HEK293 (cell line): ENCODE measurements at regions not wholly inside any gene's neighbourhood (a gene's known extent, or its start where the extent isn't known, plus 50 kb on each side); places are given as distances from the start of the nearest gene placed in this dataset.

Source experiments
- CTCF ChIA-PET: fragments of 350-600 bp; formaldehyde crosslinking; extraction: SDS; loops from one replicate; lab custom pipeline; 2021; ENCODE audit warnings: antibody characterized with exemption; lab: Yijun Ruan, JAX
- POLR2A ChIA-PET: fragments of 300-600 bp; formaldehyde crosslinking; extraction: SDS; loops from one replicate; lab custom pipeline; 2020; ENCODE audit warnings: antibody characterized with exemption, inconsistent platforms; lab: Yijun Ruan, JAX
- H3K27ac ChIP-seq: fragments of 200-500 bp; sonication (Bioruptor generic); 2 replicates; pipeline ENCODE4 v1.5.1; 2014; ENCODE audit warnings: low read depth, low read length, control low read depth, inconsistent platforms; ENCODE audit errors: extremely low read depth
- H3K36me3 ChIP-seq, 2 experiments: fragments of 200-500 bp in 1 of 2; sonication (Bioruptor generic) in 1 of 2; 1 replicate in 1 of 2; 2 replicates in 1 of 2; pipeline ENCODE4 v1.5.1; 2014 to 2017; ENCODE audit warnings: inconsistent platforms in 2 of 2, low read length in 2 of 2; ENCODE audit not compliant: control insufficient read depth in 2 of 2, insufficient read depth in 1 of 2
- H3K4me1 ChIP-seq: fragments of 200-500 bp; sonication (Bioruptor generic); 2 replicates; pipeline ENCODE4 v1.5.1; 2014; ENCODE audit warnings: mild to moderate bottlenecking, low read length, inconsistent platforms; ENCODE audit not compliant: control insufficient read depth, insufficient read depth
- H3K4me3 ChIP-seq: 2 replicates; pipeline ENCODE4 v1.5.1; 2011; ENCODE audit warnings: low read depth, mild to moderate bottlenecking, control low read depth, low read length, moderate library complexity
- H3K9me3 ChIP-seq: fragments of 200-500 bp; sonication (Bioruptor generic); 2 replicates; pipeline ENCODE4 v1.5.1; 2014; ENCODE audit warnings: low read depth, low read length, inconsistent platforms; ENCODE audit not compliant: control insufficient read depth, insufficient read depth
- GLIS2 ChIP-seq: fragments of 450-650 bp; formaldehyde crosslinking; IDR thresholded peaks from 2 replicates; pipeline ENCODE4 v1.5.1; 2016; ENCODE audit warnings: missing biosample characterization, missing genetic modification characterization
- KLF7 ChIP-seq: fragments of 450-650 bp; formaldehyde crosslinking; IDR thresholded peaks from 2 replicates; pipeline ENCODE4 v1.5.1; 2016; ENCODE audit warnings: missing biosample characterization, missing genetic modification characterization, borderline replicate concordance
- KLF8 ChIP-seq: fragments of 450-650 bp; formaldehyde crosslinking; IDR thresholded peaks from 2 replicates; pipeline ENCODE4 v1.5.1; 2016; ENCODE audit warnings: missing biosample characterization, missing genetic modification characterization
- MYNN ChIP-seq: fragments of 450-650 bp; formaldehyde crosslinking; IDR thresholded peaks from 2 replicates; pipeline ENCODE4 v1.5.1; 2016; ENCODE audit warnings: missing biosample characterization, missing genetic modification characterization, borderline replicate concordance
- WT1 ChIP-seq: fragments of 450-650 bp; formaldehyde crosslinking; IDR thresholded peaks from 2 replicates; pipeline ENCODE4 v1.5.1; 2016; ENCODE audit warnings: missing biosample characterization, missing genetic modification characterization
- ZFP3 ChIP-seq: fragments of 450-650 bp; formaldehyde crosslinking; IDR thresholded peaks from 2 replicates; pipeline ENCODE4 v1.5.1; 2016; ENCODE audit warnings: low read depth, missing biosample characterization, missing genetic modification characterization
- ZNF112 ChIP-seq: fragments of 450-650 bp; formaldehyde crosslinking; IDR thresholded peaks from 2 replicates; pipeline ENCODE4 v1.5.0; 2017; ENCODE audit warnings: missing biosample characterization, missing genetic modification characterization
- ZNF132 ChIP-seq: fragments of 450-650 bp; formaldehyde crosslinking; IDR thresholded peaks from 2 replicates; pipeline ENCODE4 v1.5.1; 2017; ENCODE audit warnings: missing biosample characterization, missing genetic modification characterization, borderline replicate concordance
- ZNF133 ChIP-seq: fragments of 450-650 bp; formaldehyde crosslinking; IDR thresholded peaks from 2 replicates; pipeline ENCODE4 v1.5.1; 2016; ENCODE audit warnings: missing biosample characterization, missing genetic modification characterization
- ZNF175 ChIP-seq: fragments of 450-650 bp; formaldehyde crosslinking; IDR thresholded peaks from 2 replicates; pipeline ENCODE4 v1.5.1; 2016; ENCODE audit warnings: missing biosample characterization, missing genetic modification characterization
- ZNF211 ChIP-seq: fragments of 450-650 bp; formaldehyde crosslinking; IDR thresholded peaks from 2 replicates; pipeline ENCODE4 v1.5.1; 2016; ENCODE audit warnings: low read depth, missing biosample characterization, missing genetic modification characterization
- ZNF24 ChIP-seq: fragments of 450-650 bp; formaldehyde crosslinking; IDR thresholded peaks from 2 replicates; pipeline ENCODE4 v1.5.1; 2016; ENCODE audit warnings: missing biosample characterization, missing genetic modification characterization
- ZNF324 ChIP-seq: fragments of 450-650 bp; formaldehyde crosslinking; IDR thresholded peaks from 2 replicates; pipeline ENCODE4 v1.5.1; 2016; ENCODE audit warnings: missing biosample characterization, missing genetic modification characterization
- ZNF426 ChIP-seq: fragments of 450-650 bp; formaldehyde crosslinking; IDR thresholded peaks from 2 replicates; pipeline ENCODE4 v1.5.1; 2017; ENCODE audit warnings: missing biosample characterization, missing genetic modification characterization, mild to moderate bottlenecking, inconsistent platforms, moderate library complexity
- ZNF561 ChIP-seq: fragments of 450-650 bp; IDR thresholded peaks from 2 replicates; pipeline ENCODE4 v1.5.1; 2018; ENCODE audit warnings: missing biosample characterization, missing genetic modification characterization, borderline replicate concordance
- ZNF610 ChIP-seq: fragments of 450-650 bp; formaldehyde crosslinking; IDR thresholded peaks from 2 replicates; pipeline ENCODE4 v1.5.1; 2016; ENCODE audit warnings: missing biosample characterization, missing genetic modification characterization, borderline replicate concordance
- ZNF785 ChIP-seq: fragments of 450-650 bp; formaldehyde crosslinking; IDR thresholded peaks from 2 replicates; pipeline ENCODE4 v1.5.1; 2016; ENCODE audit warnings: missing biosample characterization, missing genetic modification characterization
- ZNF791 ChIP-seq: fragments of 450-650 bp; formaldehyde crosslinking; IDR thresholded peaks from 2 replicates; pipeline ENCODE4 v1.5.1; 2016; ENCODE audit warnings: missing biosample characterization, missing genetic modification characterization
- ZNF843 ChIP-seq: fragments of 450-650 bp; formaldehyde crosslinking; IDR thresholded peaks from 2 replicates; pipeline ENCODE4 v1.5.1; 2016; ENCODE audit warnings: missing biosample characterization, missing genetic modification characterization
- ZSCAN23 ChIP-seq: fragments of 450-650 bp; formaldehyde crosslinking; IDR thresholded peaks from 2 replicates; pipeline ENCODE4 v1.5.1; 2016; ENCODE audit warnings: missing biosample characterization, missing genetic modification characterization
- ZSCAN30 ChIP-seq: fragments of 450-650 bp; IDR thresholded peaks from 2 replicates; pipeline ENCODE4 v1.5.1; 2018; ENCODE audit warnings: missing biosample characterization, mild to moderate bottlenecking, missing genetic modification characterization, moderate library complexity
- TF ChIP-seq, protein P1 (sequence below): fragments of 450-650 bp; formaldehyde crosslinking; conservative IDR thresholded peaks from 2 replicates; pipeline ENCODE4 v1.5.1; 2016; ENCODE audit warnings: low read depth, missing biosample characterization, missing genetic modification characterization
- TF ChIP-seq, protein P2 (sequence below): fragments of 450-650 bp; formaldehyde crosslinking; IDR thresholded peaks from 2 replicates; pipeline ENCODE4 v1.5.1; 2016; ENCODE audit warnings: missing biosample characterization, missing genetic modification characterization
- TF ChIP-seq, protein P3 (sequence below): fragments of 450-650 bp; formaldehyde crosslinking; IDR thresholded peaks from 2 replicates; pipeline ENCODE4 v1.5.1; 2016; ENCODE audit warnings: missing biosample characterization, missing genetic modification characterization

DNA sequence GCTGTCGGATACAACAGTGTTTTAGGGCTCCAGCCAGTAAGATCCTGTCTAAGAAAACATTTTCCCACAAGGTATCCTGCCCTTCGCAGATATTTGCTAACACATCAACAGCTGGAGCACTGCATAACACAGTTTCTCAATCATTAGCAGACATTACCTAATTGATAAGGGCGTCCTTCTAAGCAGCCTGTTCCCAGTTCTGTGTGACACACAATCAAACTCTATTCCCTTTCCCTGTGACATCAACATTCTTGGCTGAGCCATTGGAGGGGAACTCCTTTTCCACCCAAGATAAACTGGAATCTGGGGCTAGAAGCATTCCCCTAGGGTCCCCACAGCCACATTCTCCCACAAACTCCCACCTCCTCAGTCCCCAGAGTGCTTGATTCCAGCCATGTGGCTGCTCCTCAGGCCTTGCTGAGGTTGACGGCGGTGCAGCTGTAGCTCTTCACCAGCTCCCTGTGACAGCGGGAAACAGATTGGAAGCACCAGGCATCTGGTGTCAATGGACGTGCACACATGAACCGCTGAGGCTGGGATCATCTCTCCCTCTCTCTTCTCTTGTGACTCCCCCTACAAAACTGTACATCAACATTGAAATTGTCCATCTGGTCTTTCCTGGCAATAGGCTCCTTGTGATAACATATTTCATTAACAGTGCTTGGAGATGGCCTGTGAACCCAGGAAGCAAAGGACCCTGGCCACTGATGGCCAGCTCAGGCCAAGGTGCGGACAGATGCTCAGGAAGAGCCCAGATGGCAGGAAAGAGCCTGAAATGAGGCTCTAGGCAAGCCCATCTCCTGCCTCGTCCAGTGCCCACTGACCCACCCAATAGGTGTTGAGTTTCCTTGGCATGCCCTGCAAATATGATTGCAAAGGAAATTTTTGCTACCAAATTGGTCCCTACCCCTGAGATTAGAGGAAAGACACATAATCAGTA, 131.1 kb upstream of the TBX20 start:
- POLR2A ChIA-PET: no interaction called here
- CTCF ChIA-PET: no interaction called here
- H3K36me3 ChIP-seq: no peaks in the 10 kb centered on the region
- no peak for TF ChIP-seq ZNF561
- TF ChIP-seq ZNF426 (tag by site-specific recombination): no peak
- no peak for TF ChIP-seq ZFP3 (tag by site-specific recombination)
- TF ChIP-seq GLIS2 (tag by site-specific recombination): no peak
- no peak for TF ChIP-seq ZNF324 (tag by site-specific recombination)
- no peak for TF ChIP-seq ZSCAN23 (tag by site-specific recombination)
- TF ChIP-seq KLF8 (tag by site-specific recombination): no peak
- no peak for TF ChIP-seq ZNF24 (tag by site-specific recombination)
- no peak for TF ChIP-seq WT1 (tag by site-specific recombination)
- no peak for TF ChIP-seq ZNF791 (tag by site-specific recombination)
- no peak for TF ChIP-seq ZNF132 (tag by site-specific recombination)
- TF ChIP-seq KLF7 (tag by site-specific recombination): no peak
- TF ChIP-seq ZNF211 (tag by site-specific recombination): no peak
- TF ChIP-seq ZNF133: no peak
- TF ChIP-seq, protein P1, sequence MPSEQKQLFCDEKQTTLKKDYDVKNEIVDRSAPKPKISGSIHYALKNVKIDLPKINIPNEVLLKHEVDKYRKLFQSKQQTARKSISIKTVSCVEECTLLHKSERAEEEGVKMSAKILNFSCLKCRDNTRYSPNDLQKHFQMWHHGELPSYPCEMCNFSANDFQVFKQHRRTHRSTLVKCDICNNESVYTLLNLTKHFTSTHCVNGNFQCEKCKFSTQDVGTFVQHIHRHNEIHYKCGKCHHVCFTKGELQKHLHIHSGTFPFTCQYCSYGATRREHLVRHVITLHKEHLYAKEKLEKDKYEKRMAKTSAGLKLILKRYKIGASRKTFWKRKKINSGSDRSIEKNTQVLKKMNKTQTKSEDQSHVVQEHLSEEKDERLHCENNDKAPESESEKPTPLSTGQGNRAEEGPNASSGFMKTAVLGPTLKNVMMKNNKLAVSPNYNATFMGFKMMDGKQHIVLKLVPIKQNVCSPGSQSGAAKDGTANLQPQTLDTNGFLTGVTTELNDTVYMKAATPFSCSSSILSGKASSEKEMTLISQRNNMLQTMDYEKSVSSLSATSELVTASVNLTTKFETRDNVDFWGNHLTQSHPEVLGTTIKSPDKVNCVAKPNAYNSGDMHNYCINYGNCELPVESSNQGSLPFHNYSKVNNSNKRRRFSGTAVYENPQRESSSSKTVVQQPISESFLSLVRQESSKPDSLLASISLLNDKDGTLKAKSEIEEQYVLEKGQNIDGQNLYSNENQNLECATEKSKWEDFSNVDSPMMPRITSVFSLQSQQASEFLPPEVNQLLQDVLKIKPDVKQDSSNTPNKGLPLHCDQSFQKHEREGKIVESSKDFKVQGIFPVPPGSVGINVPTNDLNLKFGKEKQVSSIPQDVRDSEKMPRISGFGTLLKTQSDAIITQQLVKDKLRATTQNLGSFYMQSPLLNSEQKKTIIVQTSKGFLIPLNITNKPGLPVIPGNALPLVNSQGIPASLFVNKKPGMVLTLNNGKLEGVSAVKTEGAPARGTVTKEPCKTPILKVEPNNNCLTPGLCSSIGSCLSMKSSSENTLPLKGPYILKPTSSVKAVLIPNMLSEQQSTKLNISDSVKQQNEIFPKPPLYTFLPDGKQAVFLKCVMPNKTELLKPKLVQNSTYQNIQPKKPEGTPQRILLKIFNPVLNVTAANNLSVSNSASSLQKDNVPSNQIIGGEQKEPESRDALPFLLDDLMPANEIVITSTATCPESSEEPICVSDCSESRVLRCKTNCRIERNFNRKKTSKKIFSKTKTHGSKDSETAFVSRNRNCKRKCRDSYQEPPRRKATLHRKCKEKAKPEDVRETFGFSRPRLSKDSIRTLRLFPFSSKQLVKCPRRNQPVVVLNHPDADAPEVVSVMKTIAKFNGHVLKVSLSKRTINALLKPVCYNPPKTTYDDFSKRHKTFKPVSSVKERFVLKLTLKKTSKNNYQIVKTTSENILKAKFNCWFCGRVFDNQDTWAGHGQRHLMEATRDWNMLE: no peak
- H3K4me3 ChIP-seq: no peak overlapping the region
- no peaks in the 10 kb centered on the region for H3K4me1 ChIP-seq
- no peak overlapping the region for H3K27ac ChIP-seq
- no peaks in the 10 kb centered on the region for H3K9me3 ChIP-seq

DNA sequence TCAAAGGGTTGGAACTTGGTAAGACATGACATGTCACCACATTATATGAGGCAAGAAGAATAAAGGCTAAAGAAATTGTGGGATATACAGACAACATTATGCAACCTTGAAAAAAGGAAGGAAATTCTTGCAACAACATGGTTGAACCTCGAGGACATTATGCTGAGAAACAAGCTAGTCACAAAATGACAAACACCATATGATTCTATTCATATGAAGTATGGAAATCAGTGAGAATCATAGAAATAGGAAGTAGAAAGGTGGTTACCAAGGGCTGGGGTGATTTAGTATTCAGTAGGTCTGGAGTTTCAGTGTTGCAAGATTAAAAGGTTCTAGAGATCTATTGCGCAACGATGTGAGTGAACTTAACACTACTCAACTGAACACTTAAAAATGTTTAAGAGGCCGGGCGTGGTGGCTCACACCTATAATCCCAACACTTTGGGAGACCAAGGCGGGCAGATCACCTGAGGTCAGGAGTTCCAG, 126.9 kb upstream of the TBX20 start:
- TF ChIP-seq ZNF785 (tag by site-specific recombination): no peak
- TF ChIP-seq, all 188 proteins: peak for 0
- POLR2A ChIA-PET: no interaction called here
- H3K36me3 ChIP-seq: no peaks in the 10 kb centered on the region
- H3K27ac ChIP-seq: no peak overlapping the region
- H3K9me3 ChIP-seq: no peaks in the 10 kb centered on the region
- no peaks in the 10 kb centered on the region for H3K4me1 ChIP-seq
- H3K4me3 ChIP-seq: no peak overlapping the region
- CTCF ChIA-PET: no interaction called here

DNA sequence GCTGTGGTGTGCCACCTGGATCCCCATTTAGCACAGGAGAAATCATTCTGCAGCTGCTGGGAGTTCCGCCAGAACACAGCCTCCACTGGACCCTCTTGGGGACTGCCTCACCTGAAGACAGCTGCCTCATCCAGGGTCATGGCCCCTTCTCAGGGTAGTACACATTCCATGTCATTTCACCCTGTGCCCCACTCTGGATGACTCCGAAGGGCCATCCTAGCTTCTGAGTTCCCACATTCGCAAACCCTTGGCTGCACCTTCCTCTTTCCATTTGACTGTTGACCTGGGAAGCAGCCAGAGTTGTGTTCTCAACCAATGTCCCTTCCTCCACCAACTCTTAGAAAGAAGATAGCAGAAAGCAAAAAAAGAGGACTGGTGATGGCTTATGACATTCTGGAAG, 125.6 kb upstream of the TBX20 start:
- no peak overlapping the region for H3K27ac ChIP-seq
- POLR2A ChIA-PET: interaction anchor here (0.5 kb wide), 1 partner anchor 971 kb away, joined by 5 read pairs; no protein-coding TSS in a partner anchor
- H3K4me3 ChIP-seq: no peak overlapping the region
- no peaks in the 10 kb centered on the region for H3K4me1 ChIP-seq
- CTCF ChIA-PET: no interaction called here
- H3K9me3 ChIP-seq: no peaks in the 10 kb centered on the region
- no peaks in the 10 kb centered on the region for H3K36me3 ChIP-seq
- TF ChIP-seq ZNF175 (tag by site-specific recombination) (no peak), MYNN (tag by site-specific recombination) (no peak), ZSCAN30 (no peak), ZNF610 (tag by site-specific recombination) (no peak), ZNF112 (tag by site-specific recombination) (no peak), ZNF843 (no peak)
- TF ChIP-seq, protein P2, sequence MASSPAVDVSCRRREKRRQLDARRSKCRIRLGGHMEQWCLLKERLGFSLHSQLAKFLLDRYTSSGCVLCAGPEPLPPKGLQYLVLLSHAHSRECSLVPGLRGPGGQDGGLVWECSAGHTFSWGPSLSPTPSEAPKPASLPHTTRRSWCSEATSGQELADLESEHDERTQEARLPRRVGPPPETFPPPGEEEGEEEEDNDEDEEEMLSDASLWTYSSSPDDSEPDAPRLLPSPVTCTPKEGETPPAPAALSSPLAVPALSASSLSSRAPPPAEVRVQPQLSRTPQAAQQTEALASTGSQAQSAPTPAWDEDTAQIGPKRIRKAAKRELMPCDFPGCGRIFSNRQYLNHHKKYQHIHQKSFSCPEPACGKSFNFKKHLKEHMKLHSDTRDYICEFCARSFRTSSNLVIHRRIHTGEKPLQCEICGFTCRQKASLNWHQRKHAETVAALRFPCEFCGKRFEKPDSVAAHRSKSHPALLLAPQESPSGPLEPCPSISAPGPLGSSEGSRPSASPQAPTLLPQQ (tag by site-specific recombination): no peak
- TF ChIP-seq, protein P3, sequence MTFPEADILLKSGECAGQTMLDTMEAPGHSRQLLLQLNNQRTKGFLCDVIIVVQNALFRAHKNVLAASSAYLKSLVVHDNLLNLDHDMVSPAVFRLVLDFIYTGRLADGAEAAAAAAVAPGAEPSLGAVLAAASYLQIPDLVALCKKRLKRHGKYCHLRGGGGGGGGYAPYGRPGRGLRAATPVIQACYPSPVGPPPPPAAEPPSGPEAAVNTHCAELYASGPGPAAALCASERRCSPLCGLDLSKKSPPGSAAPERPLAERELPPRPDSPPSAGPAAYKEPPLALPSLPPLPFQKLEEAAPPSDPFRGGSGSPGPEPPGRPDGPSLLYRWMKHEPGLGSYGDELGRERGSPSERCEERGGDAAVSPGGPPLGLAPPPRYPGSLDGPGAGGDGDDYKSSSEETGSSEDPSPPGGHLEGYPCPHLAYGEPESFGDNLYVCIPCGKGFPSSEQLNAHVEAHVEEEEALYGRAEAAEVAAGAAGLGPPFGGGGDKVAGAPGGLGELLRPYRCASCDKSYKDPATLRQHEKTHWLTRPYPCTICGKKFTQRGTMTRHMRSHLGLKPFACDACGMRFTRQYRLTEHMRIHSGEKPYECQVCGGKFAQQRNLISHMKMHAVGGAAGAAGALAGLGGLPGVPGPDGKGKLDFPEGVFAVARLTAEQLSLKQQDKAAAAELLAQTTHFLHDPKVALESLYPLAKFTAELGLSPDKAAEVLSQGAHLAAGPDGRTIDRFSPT: no peak
